SK-N-SH treated with all-trans-retinoic acid at 6 μM for 48 hours (cell line): ENCODE measurements at regions not wholly inside any gene's neighbourhood (a gene's known extent, or its start where the extent isn't known, plus 50 kb on each side); places are given as distances from the start of the nearest gene placed in this dataset.

ENCODE experiments used
- ATAC-seq: fragments of 200-7000 bp; cut with Tn5 transposase; 3 replicates; pipeline ENCODE4 v1.9.1; 2020; ENCODE audit warnings: mild to moderate bottlenecking, moderate library complexity
- ARNTL ChIP-seq: fragments of 450-650 bp; formaldehyde crosslinking; IDR thresholded peaks from 2 replicates; pipeline ENCODE4 v1.5.0; 2020; ENCODE audit warnings: low read depth, mild to moderate bottlenecking, moderate library complexity, borderline replicate concordance
- BACH2 ChIP-seq: fragments of 250-450 bp; sonication (Bioruptor Pico); IDR thresholded peaks from 2 replicates; pipeline ENCODE4 v1.9.0; 2021; ENCODE audit warnings: mild to moderate bottlenecking, borderline replicate concordance
- CREB5 ChIP-seq: fragments of 250-450 bp; sonication (Bioruptor Pico); IDR thresholded peaks from 2 replicates; pipeline ENCODE4 v1.5.1; 2020; ENCODE audit warnings: low read depth, mild to moderate bottlenecking, moderate library complexity
- CSDC2 ChIP-seq: fragments of 250-450 bp; sonication (Bioruptor Pico); IDR thresholded peaks from 2 replicates; pipeline ENCODE4 v1.5.0; 2020; ENCODE audit warnings: mild to moderate bottlenecking, moderate library complexity
- CSRNP3 ChIP-seq: fragments of 250-450 bp; sonication (Bioruptor Pico); IDR thresholded peaks from 2 replicates; pipeline ENCODE4 v1.5.1; 2021; ENCODE audit warnings: mild to moderate bottlenecking, moderate library complexity
- ESRRG ChIP-seq: fragments of 250-450 bp; sonication (Bioruptor Pico); IDR thresholded peaks from 2 replicates; pipeline ENCODE4 v1.6.1; 2021; ENCODE audit warnings: mild to moderate bottlenecking
- GLIS3 ChIP-seq: fragments of 250-450 bp; sonication (Bioruptor Pico); IDR thresholded peaks from 2 replicates; pipeline ENCODE4 v1.5.0; 2020; ENCODE audit warnings: mild to moderate bottlenecking, moderate library complexity
- ISL1 ChIP-seq: fragments of 250-450 bp; sonication (Bioruptor Pico); IDR thresholded peaks from 2 replicates; pipeline ENCODE4 v2.1.2; 2022; ENCODE audit warnings: mild to moderate bottlenecking, moderate library complexity
- OSR1 ChIP-seq: fragments of 250-450 bp; sonication (Bioruptor Pico); IDR thresholded peaks from 2 replicates; pipeline ENCODE4 v1.8.0; 2022; ENCODE audit warnings: moderate library complexity, mild to moderate bottlenecking, inconsistent platforms
- PATZ1 ChIP-seq: fragments of 250-450 bp; sonication (Bioruptor Pico); IDR thresholded peaks from 2 replicates; pipeline ENCODE4 v1.8.0; 2020; ENCODE audit warnings: mild to moderate bottlenecking, moderate library complexity, borderline replicate concordance
- POU6F1 ChIP-seq: fragments of 250-450 bp; sonication (Bioruptor Pico); IDR thresholded peaks from 2 replicates; pipeline ENCODE4 v1.8.0; 2021; ENCODE audit warnings: low read depth, mild to moderate bottlenecking, moderate library complexity, borderline replicate concordance
- PPARA ChIP-seq: fragments of 250-450 bp; sonication (Bioruptor Pico); IDR thresholded peaks from 2 replicates; pipeline ENCODE4 v1.5.0; 2020; ENCODE audit warnings: mild to moderate bottlenecking, borderline replicate concordance
- RARB ChIP-seq: fragments of 250-450 bp; sonication (Bioruptor Pico); IDR thresholded peaks from 2 replicates; pipeline ENCODE4 v1.8.0; 2021; ENCODE audit warnings: mild to moderate bottlenecking, moderate library complexity
- SNAI2 ChIP-seq: fragments of 250-450 bp; sonication (Bioruptor Pico); IDR thresholded peaks from 2 replicates; pipeline ENCODE4 v1.5.0; 2020; ENCODE audit warnings: mild to moderate bottlenecking, moderate library complexity
- TCF4 ChIP-seq: fragments of 250-450 bp; sonication (Bioruptor Pico); IDR thresholded peaks from 2 replicates; pipeline ENCODE4 v1.8.0; 2021; ENCODE audit warnings: mild to moderate bottlenecking, moderate library complexity, borderline replicate concordance
- TOX ChIP-seq: fragments of 250-450 bp; sonication (Bioruptor Pico); IDR thresholded peaks from 2 replicates; pipeline ENCODE4 v1.8.0; 2021; ENCODE audit warnings: mild to moderate bottlenecking, moderate library complexity, borderline replicate concordance
- TSHZ2 ChIP-seq: fragments of 250-450 bp; sonication (Bioruptor Pico); IDR thresholded peaks from 2 replicates; pipeline ENCODE4 v1.5.0; 2020; ENCODE audit warnings: mild to moderate bottlenecking, moderate library complexity
- ZC3H10 ChIP-seq: fragments of 250-450 bp; sonication (Bioruptor Pico); IDR thresholded peaks from 2 replicates; pipeline ENCODE4 v1.5.1; 2021; ENCODE audit warnings: mild to moderate bottlenecking, moderate library complexity
- ZFP3 ChIP-seq: fragments of 250-450 bp; sonication (Bioruptor Pico); IDR thresholded peaks from 2 replicates; pipeline ENCODE4 v1.5.0; 2020; ENCODE audit warnings: mild to moderate bottlenecking, moderate library complexity
- ZNF70 ChIP-seq: fragments of 450-650 bp; formaldehyde crosslinking; IDR thresholded peaks from 2 replicates; pipeline ENCODE4 v1.5.0; 2020; ENCODE audit warnings: mild to moderate bottlenecking, moderate library complexity
- ZNF8 ChIP-seq: fragments of 450-650 bp; formaldehyde crosslinking; IDR thresholded peaks from 2 replicates; pipeline ENCODE4 v1.5.0; 2020; ENCODE audit warnings: mild to moderate bottlenecking, moderate library complexity

GRCh38 chr6:135600931-135601330 lies 103.4 kb upstream of the AHI1 start:
- TF ChIP-seq ZC3H10 (CRISPR knock-in tag) (no peak), TSHZ2 (CRISPR knock-in tag) (no peak), ISL1 (CRISPR knock-in tag) (no peak), ESRRG (CRISPR knock-in tag) (no peak), TOX (CRISPR knock-in tag) (no peak), PPARA (CRISPR knock-in tag) (no peak), PATZ1 (no peak), CREB5 (CRISPR knock-in tag) (no peak), BACH2 (no peak), ZNF8 (CRISPR knock-in tag) (no peak), ZFP3 (CRISPR knock-in tag) (no peak), GLIS3 (CRISPR knock-in tag) (no peak), CSDC2 (CRISPR knock-in tag) (no peak), OSR1 (CRISPR knock-in tag) (no peak), RARB (CRISPR knock-in tag) (no peak), ARNTL (CRISPR knock-in tag) (no peak)
- TF ChIP-seq, all 23 proteins: peak for 0
- ATAC-seq = no peak

GRCh38 chr6:135601857-135602256 lies 104.3 kb upstream of the AHI1 start:
- TF ChIP-seq TCF4 = no peak
- TF ChIP-seq CSRNP3 (CRISPR knock-in tag) = no peak
- no peak for TF ChIP-seq GLIS3 (CRISPR knock-in tag)
- TF ChIP-seq POU6F1 (CRISPR knock-in tag) = no peak
- TF ChIP-seq PATZ1 = no peak
- no peak for TF ChIP-seq PPARA (CRISPR knock-in tag)
- TF ChIP-seq CSDC2 (CRISPR knock-in tag) = no peak
- ATAC-seq = no peak

GRCh38 chr6:135603249-135603648 lies 105.7 kb upstream of the AHI1 start:
- no peak for ATAC-seq
- TF ChIP-seq GLIS3 (CRISPR knock-in tag) = no peak
- no peak for TF ChIP-seq SNAI2 (CRISPR knock-in tag)
- no peak for TF ChIP-seq ARNTL (CRISPR knock-in tag)
- TF ChIP-seq PATZ1 = no peak
- TF ChIP-seq TCF4 = no peak
- TF ChIP-seq TSHZ2 (CRISPR knock-in tag) = no peak
- TF ChIP-seq ZNF70 = no peak
- no peak for TF ChIP-seq BACH2
